B cell (primary cell): ENCODE measurements at regions not wholly inside any gene's neighbourhood (a gene's known extent, or its start where the extent isn't known, plus 50 kb on each side); places are given as distances from the start of the nearest gene placed in this dataset.

ENCODE experiments used
- ATAC-seq: fragments of 200-7000 bp; cut with Tn5 transposase; one replicate; pipeline ENCODE4 v1.10.0; 2021; ENCODE audit warnings: low read depth, mild to moderate bottlenecking, moderate number of reproducible peaks, moderate library complexity
- CTCF ChIA-PET: fragments of 350-600 bp; sonication (Branson Sonifier 250); formaldehyde crosslinking; loops from one replicate; lab custom pipeline; 2021; ENCODE audit warnings: antibody characterized with exemption, inconsistent platforms; lab: Charles Lee
- POLR2A ChIA-PET: fragments of 350-600 bp; sonication (Branson Sonifier 250); formaldehyde crosslinking; loops from one replicate; lab custom pipeline; 2021; ENCODE audit warnings: antibody characterized with exemption; lab: Charles Lee
- DNase-seq: peaks from one replicate; pipeline ENCODE4 v3.0.0; 2013
- H2AFZ ChIP-seq: 2 replicates; pipeline ENCODE4 v1.6.1; 2012; ENCODE audit warnings: mild to moderate bottlenecking, low read depth, low read length; ENCODE audit not compliant: insufficient read depth, poor library complexity, severe bottlenecking
- H3K27ac ChIP-seq, 2 donors: 1 replicate in 1 of 2; 2 replicates in 1 of 2; pipeline ENCODE4 v1.5.1; 2012 to 2013; ENCODE audit warnings: low read length in 2 of 2, mild to moderate bottlenecking in 2 of 2, moderate library complexity in 1 of 2
- H3K27me3 ChIP-seq, 4 experiments: fragments of 200-600 bp in 1 of 4; sonication (generic) in 1 of 4; replicated peaks in 1 of 4; 1 replicate in 2 of 4; 2 replicates in 2 of 4; pipeline versions ENCODE4 v1.6.1 to v1.7.0; 2013 to 2016; ENCODE audit warnings: low read length in 3 of 4, mild to moderate bottlenecking in 2 of 4, mixed read lengths in 1 of 4, moderate library complexity in 1 of 4; ENCODE audit not compliant: insufficient read depth in 4 of 4, control insufficient read depth in 3 of 4; ENCODE audit errors: control extremely low read depth in 1 of 4
- H3K36me3 ChIP-seq, 2 experiments: replicated peaks in 1 of 2; 1 replicate in 1 of 2; 2 replicates in 1 of 2; pipeline versions ENCODE4 v1.6.1 to v1.7.1; 2013; ENCODE audit warnings: low read length in 1 of 2; ENCODE audit not compliant: insufficient read depth in 2 of 2, control insufficient read depth in 1 of 2; ENCODE audit errors: control extremely low read depth in 1 of 2, extremely low read depth in 1 of 2
- H3K4me1 ChIP-seq, 2 donors: fragments of 200-600 bp in 1 of 2; sonication (generic) in 1 of 2; 1 replicate in 1 of 2; 2 replicates in 1 of 2; pipeline versions ENCODE4 v1.5.1 to v1.6.1; 2013 to 2017; ENCODE audit warnings: low read length in 2 of 2; ENCODE audit not compliant: control insufficient read depth in 2 of 2, insufficient read depth in 2 of 2
- H3K4me2 ChIP-seq: replicated peaks from 2 replicates; pipeline ENCODE3; 2012; ENCODE audit warnings: mild to moderate bottlenecking, low read depth, low read length; ENCODE audit not compliant: poor library complexity, severe bottlenecking
- H3K4me3 ChIP-seq, 5 experiments: fragments of 200-600 bp in 1 of 5; sonication (generic) in 1 of 5; 1 replicate in 3 of 5; 2 replicates in 2 of 5; pipeline versions ENCODE4 v1.5.1 to v1.7.0; 2011 to 2016; ENCODE audit warnings: low read length in 4 of 5, mild to moderate bottlenecking in 4 of 5, low read depth in 2 of 5, control low read depth in 1 of 5, moderate library complexity in 1 of 5; ENCODE audit not compliant: insufficient read depth in 1 of 5; ENCODE audit errors: control extremely low read depth in 1 of 5, extremely low read depth in 1 of 5
- H3K79me2 ChIP-seq: fragments of 200-600 bp; sonication (generic); one replicate; pipeline ENCODE4 v1.6.0; 2016; ENCODE audit warnings: low read length; ENCODE audit not compliant: control insufficient read depth, insufficient read depth
- H3K9ac ChIP-seq: fragments of 200-600 bp; sonication (generic); 2 replicates; pipeline ENCODE4 v1.6.1; 2017; ENCODE audit warnings: mild to moderate bottlenecking, low read length, moderate library complexity
- H3K9me3 ChIP-seq, 3 donors: one replicate each; pipeline versions ENCODE4 v1.6.1 to v1.7.1; 2013; ENCODE audit warnings: low read length in 2 of 3; ENCODE audit not compliant: control insufficient read depth in 2 of 3, insufficient read depth in 1 of 3; ENCODE audit errors: control extremely low read depth in 1 of 3
- H4K20me1 ChIP-seq: 2 replicates; pipeline ENCODE4 v1.6.0; 2012; ENCODE audit warnings: mild to moderate bottlenecking, low read length; ENCODE audit not compliant: insufficient read depth, control insufficient read depth, poor library complexity, severe bottlenecking
- H3K27ac Mint-ChIP-seq: one replicate; pipeline ENCODE4 v1.8.0; 2021; ENCODE audit warnings: mixed read lengths
- H3K27me3 Mint-ChIP-seq: one replicate; pipeline ENCODE4 v1.8.0; 2021; ENCODE audit warnings: mixed read lengths
- H3K4me1 Mint-ChIP-seq: one replicate; pipeline ENCODE4 v1.8.0; 2021; ENCODE audit warnings: mixed read lengths
- H3K4me3 Mint-ChIP-seq: one replicate; pipeline ENCODE4 v1.8.0; 2021; ENCODE audit warnings: mixed read lengths
- H3K9me3 Mint-ChIP-seq: one replicate; pipeline ENCODE4 v1.8.0; 2022; ENCODE audit warnings: mixed read lengths; ENCODE audit not compliant: insufficient read depth
- CTCF ChIP-seq: fragments of 200-600 bp; IDR thresholded peaks from one replicate; pipeline ENCODE4 v1.8.0; 2022; ENCODE audit warnings: antibody characterized with exemption, mild to moderate bottlenecking
- EZH2 ChIP-seq: IDR thresholded peaks from 2 replicates; pipeline ENCODE4 v1.6.1; 2012; ENCODE audit warnings: borderline replicate concordance, low read depth, mild to moderate bottlenecking, moderate library complexity, low read length; ENCODE audit not compliant: insufficient read depth, poor library complexity, severe bottlenecking
- WGBS: methylation state at CpG from one replicate; pipeline ENCODE4 v1.1.5; 2013; ENCODE audit warnings: missing lambda C conversion rate; ENCODE audit not compliant: insufficient coverage; 5-methylcytosine and 5-hydroxymethylcytosine counted together
- intact Hi-C: fragments of 100-400 bp; cut with micrococcal nuclease; formaldehyde crosslinking; loops from one replicate; pipeline ENCODE4 v1.10.0; 2022

- no peak for TF ChIP-seq CTCF
- TF ChIP-seq EZH2 = no peak
- H3K36me3 ChIP-seq = no peaks in the 10 kb centered on the region
- 89% methylated on average over 9 of the region's 9 CpGs for WGBS
- no peaks in the 10 kb centered on the region for H3K4me1 ChIP-seq
- peaks cover 0 to 5% (median 0%) of the 10 kb centered on the region in 4 experiments for H3K27me3 ChIP-seq
- Mint-ChIP-seq H3K27me3 (peaks cover 6% of the 10 kb centered on the region), H3K4me1 (no peaks in the 10 kb centered on the region), H3K4me3 (no peak overlapping the region), H3K27ac (no peak overlapping the region), H3K9me3 (no peaks in the 10 kb centered on the region)
- no peaks in the 10 kb centered on the region for H3K79me2 ChIP-seq
- DNase-seq = no peak
- intact Hi-C loops = no loop called here
- ATAC-seq = no peak
- H3K9ac ChIP-seq = no peak overlapping the region
- H3K9me3 ChIP-seq = no peaks in the 10 kb centered on the region
- H4K20me1 ChIP-seq = no peaks in the 10 kb centered on the region
- POLR2A ChIA-PET = no interaction called here
- no peak overlapping the region for H3K4me3 ChIP-seq
- no peak overlapping the region for H3K4me2 ChIP-seq
- CTCF ChIA-PET = interaction anchor here (0.6 to 3.0 kb wide), 11 partner anchors 11 to 835 kb away, joined by 3 to 26 read pairs (median 4); no protein-coding TSS in a partner anchor
- no peak overlapping the region for H3K27ac ChIP-seq
- no peak overlapping the region for H2AFZ ChIP-seq
Observed at GRCh38 chr5:79856456-79857055, 134.5 kb downstream of the MTX3 start.

GRCh38 chr5:79853676-79854418 is 137.2 kb downstream of the MTX3 start:
- H3K36me3 ChIP-seq = no peaks in the 10 kb centered on the region
- H2AFZ ChIP-seq = no peak overlapping the region
- ChIA-PET POLR2A (no interaction called here), CTCF (interaction anchor here (1.0 to 2.0 kb wide), 2 partner anchors 9 to 14 kb away, joined by 3 to 4 read pairs; no protein-coding TSS in a partner anchor)
- H3K9ac ChIP-seq = no peak overlapping the region
- H3K4me1 ChIP-seq = no peaks in the 10 kb centered on the region
- peaks cover 6% of the 10 kb centered on the region for H3K27me3 Mint-ChIP-seq
- H4K20me1 ChIP-seq = no peaks in the 10 kb centered on the region
- no peak overlapping the region for H3K27ac Mint-ChIP-seq
- no peaks in the 10 kb centered on the region for H3K9me3 ChIP-seq
- intact Hi-C loops = no loop called here
- H3K4me1 Mint-ChIP-seq = no peaks in the 10 kb centered on the region
- DNase-seq (no peak), ATAC-seq (no peak)
- H3K4me3 Mint-ChIP-seq = no peak overlapping the region
- H3K4me2 ChIP-seq = no peak overlapping the region
- no peaks in the 10 kb centered on the region for H3K79me2 ChIP-seq
- WGBS = 87% methylated on average over 7 of the region's 8 CpGs
- TF ChIP-seq CTCF (no peak), EZH2 (no peak)
- peaks cover 0 to 1% (median 0%) of the 10 kb centered on the region in 4 experiments for H3K27me3 ChIP-seq
- no peaks in the 10 kb centered on the region for H3K9me3 Mint-ChIP-seq
- H3K4me3 ChIP-seq = no peak overlapping the region
- no peak overlapping the region for H3K27ac ChIP-seq
